GM18507 (cell line): ENCODE measurements at regions not wholly inside any gene's neighbourhood (a gene's known extent, or its start where the extent isn't known, plus 50 kb on each side); places are given as distances from the start of the nearest gene placed in this dataset.
"Not testable (repeated sequence)": the region's sequence is repeated elsewhere in the genome, so short reads cannot be mapped to it uniquely, and the experiment has no call there.

ENCODE experiments used
- DNase-seq: peaks from one replicate; pipeline ENCODE4 v3.0.0; 2011; ENCODE audit warnings: low read depth; ENCODE audit not compliant: insufficient read length; ENCODE audit errors: extremely low spot score
- FAIRE-seq: peaks from 2 replicates; lab custom pipeline; 2011; peaks lifted over from hg19 to GRCh38; lab: Jason Lieb, UNC

DNA sequence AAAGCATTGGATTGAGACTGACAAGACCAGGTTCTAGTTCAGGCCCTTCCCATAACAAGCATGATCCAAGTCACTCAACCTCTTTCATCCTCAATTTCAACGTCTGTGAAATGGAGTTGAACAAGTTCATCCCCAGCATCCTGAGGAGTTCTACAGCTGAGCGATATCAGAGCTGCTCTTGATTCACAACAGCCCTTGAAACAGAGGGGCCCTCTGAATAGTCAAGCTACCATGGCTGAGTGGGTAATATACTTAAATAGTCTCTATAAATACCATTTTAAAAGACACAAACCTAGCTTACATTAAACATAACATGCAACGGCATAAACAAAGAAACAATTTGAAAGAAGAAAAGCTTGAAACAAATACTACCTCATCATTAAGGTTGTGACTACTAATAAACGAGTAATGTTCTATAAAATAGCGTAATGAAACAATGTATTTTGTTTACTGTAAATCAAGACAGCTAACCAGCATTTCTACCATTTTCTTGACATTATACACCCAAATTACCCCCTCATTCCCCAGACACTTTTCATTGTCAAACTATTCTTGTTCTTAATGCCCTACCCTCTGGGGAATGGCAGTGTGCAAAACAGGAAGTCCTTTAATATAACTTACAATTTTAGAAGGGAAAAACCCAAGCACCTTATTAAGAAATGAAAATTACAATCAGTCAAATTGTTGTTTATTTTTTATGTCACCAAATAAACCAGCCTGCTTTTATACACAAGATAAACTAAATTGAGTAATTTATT is 202.3 kb downstream of the PARM1 start:
- FAIRE-seq (peak; percentile 59), DNase-seq (no peak)

- not testable (repeated sequence) for FAIRE-seq, DNase-seq
These were observed 194.0 kb downstream of the PARM1 start for GRCh38 chr4:75126870-75127269.

DNA sequence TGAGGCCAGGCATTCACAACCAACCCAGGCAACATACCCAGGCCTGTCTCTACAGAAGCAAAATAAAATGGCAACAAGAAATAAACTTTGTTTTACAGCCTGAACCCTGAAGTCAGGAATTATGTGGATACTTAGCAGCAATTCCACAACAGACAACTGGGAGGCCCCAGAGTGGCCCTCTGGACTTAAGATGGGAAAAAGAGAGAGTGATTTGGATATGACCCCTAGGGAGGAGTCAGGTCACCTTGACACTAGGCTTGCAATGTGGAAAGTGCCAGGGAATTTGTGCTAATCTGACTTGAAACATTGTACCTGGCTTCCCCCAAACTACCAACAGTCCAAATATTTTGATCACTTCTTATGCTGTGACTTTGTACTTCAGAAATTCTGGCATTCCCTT is 193.1 kb downstream of the PARM1 start:
- no peak for DNase-seq
- FAIRE-seq: no peak

DNA sequence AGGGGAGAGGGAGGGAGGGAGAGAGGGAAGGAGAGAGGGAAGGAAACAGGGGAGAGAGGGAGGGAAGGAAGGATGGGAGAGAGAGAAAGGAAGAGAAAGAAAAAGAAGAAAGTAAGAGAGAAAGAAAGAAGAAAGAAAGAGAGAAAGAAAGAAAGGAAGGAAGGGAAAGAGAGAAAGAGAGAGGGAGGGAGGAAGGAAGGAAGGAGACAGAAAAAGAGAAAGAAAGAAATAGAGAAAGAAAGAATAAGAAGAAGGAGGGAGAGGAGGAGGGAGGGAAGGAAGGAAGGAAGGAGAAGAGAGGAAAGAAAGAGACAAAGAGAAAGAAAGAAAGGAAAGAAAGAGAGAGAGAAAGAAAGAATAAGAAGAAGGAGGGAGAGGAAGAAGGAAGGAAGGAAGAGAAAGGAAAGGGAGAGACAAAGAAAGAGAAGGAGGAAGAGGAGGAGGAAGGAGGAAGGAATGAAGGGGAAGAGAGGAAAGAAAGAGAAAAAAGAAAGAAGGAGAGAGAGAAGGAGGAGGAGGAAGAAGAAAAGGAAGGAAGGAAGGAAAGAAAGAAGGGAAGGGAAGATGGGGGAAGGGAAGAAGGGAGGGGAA is 189.6 kb downstream of the PARM1 start:
- no peak for FAIRE-seq
- no peak for DNase-seq

DNA sequence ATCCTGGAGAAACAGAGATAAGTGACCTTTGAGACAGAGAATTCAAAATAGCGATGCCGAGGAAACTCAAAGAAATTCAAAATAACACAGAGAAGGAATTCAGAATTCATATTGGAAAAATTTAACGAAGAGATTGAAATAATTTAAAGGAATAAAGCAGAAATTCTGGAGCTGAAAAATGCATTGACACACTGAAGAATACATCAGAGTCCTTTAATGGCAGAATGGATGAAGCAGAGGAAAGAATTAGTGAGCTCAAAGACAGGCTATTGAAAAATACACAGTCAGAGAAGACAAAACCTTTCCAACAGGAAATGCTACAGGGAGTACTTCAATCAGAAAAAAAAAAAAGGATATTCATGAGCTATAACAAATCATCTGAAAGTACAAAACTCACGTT is 185.8 kb downstream of the PARM1 start:
- DNase-seq (no peak), FAIRE-seq (peak; percentile 45)

- FAIRE-seq: no peak
- no peak for DNase-seq
These were observed 177.1 kb downstream of the PARM1 start for GRCh38 chr4:75110061-75110460.

- DNase-seq: no peak
- FAIRE-seq: peak; percentile 62
These were observed 175.1 kb downstream of the PARM1 start for GRCh38 chr4:75107755-75108612.

- no peak for FAIRE-seq
- no peak for DNase-seq
These were observed 169.8 kb downstream of the PARM1 start for GRCh38 chr4:75102787-75103085.

- FAIRE-seq (peak; percentile 89), DNase-seq (no peak)
These were observed 169.2 kb downstream of the PARM1 start for GRCh38 chr4:75101906-75102786.
